Panc1 (cell line): ENCODE measurements at regions not wholly inside any gene's neighbourhood (a gene's known extent, or its start where the extent isn't known, plus 50 kb on each side); places are given as distances from the start of the nearest gene placed in this dataset.

Experiments
- ATAC-seq: fragments of 200-7000 bp; cut with Tn5 transposase; 2 replicates; pipeline ENCODE4 v1.9.1; 2020; ENCODE audit warnings: mild to moderate bottlenecking, moderate library complexity
- BruUV-seq: library from RNA; stranded (reverse); fragments of 400-500 nt; replicated peaks from 2 replicates; lab custom pipeline; 2021; lab: Mats Ljungman, UMichigan
- CTCF ChIA-PET: fragments of 300-600 bp; sonication (Branson Sonifier 250); formaldehyde crosslinking; loops from one replicate; lab custom pipeline; 2022; ENCODE audit warnings: antibody characterized with exemption; lab: Charles Lee
- POLR2A ChIA-PET: fragments of 300-600 bp; sonication (Branson Sonifier 250); formaldehyde crosslinking; loops from one replicate; lab custom pipeline; 2022; ENCODE audit warnings: antibody characterized with exemption; lab: Charles Lee
- DNase-seq: peaks from one replicate; pipeline ENCODE4 v3.0.0-alpha.2; 2010; ENCODE audit warnings: low read depth, low spot score
- H3K27ac ChIP-seq: 2 replicates; pipeline ENCODE4 v1.5.1; 2011; ENCODE audit warnings: mild to moderate bottlenecking, low read length, inconsistent platforms
- H3K27me3 ChIP-seq: fragments of 200-500 bp; sonication (Bioruptor generic); 2 replicates; pipeline ENCODE4 v1.6.0; 2014; ENCODE audit warnings: low read length, inconsistent platforms; ENCODE audit not compliant: control insufficient read depth, insufficient read depth
- H3K36me3 ChIP-seq: fragments of 200-500 bp; sonication (Bioruptor generic); 2 replicates; pipeline ENCODE4 v1.5.1; 2014; ENCODE audit warnings: inconsistent platforms, mild to moderate bottlenecking, low read length, moderate library complexity; ENCODE audit not compliant: control insufficient read depth, insufficient read depth
- H3K4me1 ChIP-seq: 2 replicates; pipeline ENCODE4 v1.5.1; 2011; ENCODE audit warnings: inconsistent platforms, mild to moderate bottlenecking, low read length, moderate library complexity; ENCODE audit not compliant: control insufficient read depth, insufficient read depth
- H3K4me3 ChIP-seq, 2 experiments: 2 replicates each; pipeline ENCODE4 v1.5.1; 2011 to 2012; ENCODE audit warnings: low read depth in 2 of 2, low read length in 2 of 2, mild to moderate bottlenecking in 2 of 2, inconsistent platforms in 1 of 2, moderate library complexity in 1 of 2
- H3K9me3 ChIP-seq: fragments of 200-500 bp; sonication (Bioruptor generic); 2 replicates; pipeline ENCODE4 v1.5.1; 2014; ENCODE audit warnings: low read depth, mild to moderate bottlenecking, inconsistent platforms, low read length, moderate library complexity; ENCODE audit not compliant: control insufficient read depth, insufficient read depth
- POLR2AphosphoS5 ChIP-seq: IDR thresholded peaks from 2 replicates; pipeline ENCODE4 v1.6.1; 2012; ENCODE audit warnings: mild to moderate bottlenecking, low read depth, low read length, moderate library complexity
- SIN3A ChIP-seq: IDR thresholded peaks from 2 replicates; pipeline ENCODE4 v1.6.1; 2012; ENCODE audit warnings: low read depth, mild to moderate bottlenecking, low read length, moderate library complexity, borderline replicate concordance; ENCODE audit not compliant: insufficient read depth
- TCF7L2 ChIP-seq: IDR thresholded peaks from 2 replicates; pipeline ENCODE4 v1.6.1; 2011; ENCODE audit warnings: mild to moderate bottlenecking, low read depth, low read length, inconsistent platforms
- in situ Hi-C: cut with HindIII; loops from 2 replicates; pipeline ENCODE4 v1.10.0; 2016; ENCODE audit warnings: low sequenced_read_pairs, low pct_unique_long_range_greater_than_20kb
- intact Hi-C: fragments of 100-400 bp; cut with micrococcal nuclease; formaldehyde crosslinking; loops from one replicate; pipeline ENCODE4 v1.10.0; 2022; ENCODE audit not compliant: unreplicated experiment
- TF ChIP-seq, protein P1 (sequence below): fragments of 450-650 bp; IDR thresholded peaks from 2 replicates; pipeline ENCODE4 v1.5.1; 2017; ENCODE audit warnings: mild to moderate bottlenecking
- TF ChIP-seq, protein P2 (sequence below), 2 experiments: IDR thresholded peaks; 2 replicates each; pipeline ENCODE4 v1.6.1; 2011 to 2012; ENCODE audit warnings: low read depth in 2 of 2, control low read depth in 1 of 2, low read length in 1 of 2, mild to moderate bottlenecking in 1 of 2, moderate library complexity in 1 of 2; ENCODE audit not compliant: insufficient read depth in 1 of 2

DNA sequence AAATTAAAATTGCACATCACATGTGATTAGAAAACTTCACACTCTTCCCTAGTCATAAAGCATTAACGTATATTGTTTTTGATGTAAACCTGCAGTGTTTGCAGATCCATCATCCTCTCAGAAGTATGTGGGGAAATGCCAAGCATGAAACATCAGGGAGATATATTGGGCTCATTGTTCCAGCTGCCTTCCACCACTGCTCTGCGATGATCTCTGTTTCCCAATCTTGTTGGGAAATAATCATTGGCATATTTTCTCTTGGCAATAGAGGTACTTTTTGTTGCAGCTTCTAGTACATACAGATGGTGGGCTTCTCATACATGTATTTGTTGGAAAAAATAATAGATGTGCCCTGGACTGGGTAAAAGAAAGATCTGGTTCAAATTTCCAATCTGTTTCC lies 466.3 kb upstream of the HS3ST1 start:
- DNase-seq (no peak), ATAC-seq (no peak)
- Histone ChIP-seq H3K4me1 (no peaks in the 10 kb centered on the region), H3K27me3 (no peaks in the 10 kb centered on the region), H3K4me3 (no peak overlapping the region), H3K27ac (no peak overlapping the region), H3K9me3 (no peaks in the 10 kb centered on the region), H3K36me3 (no peaks in the 10 kb centered on the region)
- in situ Hi-C loops, result no loop called here
- TF ChIP-seq POLR2AphosphoS5, result no peak
- no peak for TF ChIP-seq TCF7L2
- TF ChIP-seq, protein P1, sequence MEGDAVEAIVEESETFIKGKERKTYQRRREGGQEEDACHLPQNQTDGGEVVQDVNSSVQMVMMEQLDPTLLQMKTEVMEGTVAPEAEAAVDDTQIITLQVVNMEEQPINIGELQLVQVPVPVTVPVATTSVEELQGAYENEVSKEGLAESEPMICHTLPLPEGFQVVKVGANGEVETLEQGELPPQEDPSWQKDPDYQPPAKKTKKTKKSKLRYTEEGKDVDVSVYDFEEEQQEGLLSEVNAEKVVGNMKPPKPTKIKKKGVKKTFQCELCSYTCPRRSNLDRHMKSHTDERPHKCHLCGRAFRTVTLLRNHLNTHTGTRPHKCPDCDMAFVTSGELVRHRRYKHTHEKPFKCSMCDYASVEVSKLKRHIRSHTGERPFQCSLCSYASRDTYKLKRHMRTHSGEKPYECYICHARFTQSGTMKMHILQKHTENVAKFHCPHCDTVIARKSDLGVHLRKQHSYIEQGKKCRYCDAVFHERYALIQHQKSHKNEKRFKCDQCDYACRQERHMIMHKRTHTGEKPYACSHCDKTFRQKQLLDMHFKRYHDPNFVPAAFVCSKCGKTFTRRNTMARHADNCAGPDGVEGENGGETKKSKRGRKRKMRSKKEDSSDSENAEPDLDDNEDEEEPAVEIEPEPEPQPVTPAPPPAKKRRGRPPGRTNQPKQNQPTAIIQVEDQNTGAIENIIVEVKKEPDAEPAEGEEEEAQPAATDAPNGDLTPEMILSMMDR, result no peak
- TF ChIP-seq SIN3A, result no peak
- TF ChIP-seq, protein P2, sequence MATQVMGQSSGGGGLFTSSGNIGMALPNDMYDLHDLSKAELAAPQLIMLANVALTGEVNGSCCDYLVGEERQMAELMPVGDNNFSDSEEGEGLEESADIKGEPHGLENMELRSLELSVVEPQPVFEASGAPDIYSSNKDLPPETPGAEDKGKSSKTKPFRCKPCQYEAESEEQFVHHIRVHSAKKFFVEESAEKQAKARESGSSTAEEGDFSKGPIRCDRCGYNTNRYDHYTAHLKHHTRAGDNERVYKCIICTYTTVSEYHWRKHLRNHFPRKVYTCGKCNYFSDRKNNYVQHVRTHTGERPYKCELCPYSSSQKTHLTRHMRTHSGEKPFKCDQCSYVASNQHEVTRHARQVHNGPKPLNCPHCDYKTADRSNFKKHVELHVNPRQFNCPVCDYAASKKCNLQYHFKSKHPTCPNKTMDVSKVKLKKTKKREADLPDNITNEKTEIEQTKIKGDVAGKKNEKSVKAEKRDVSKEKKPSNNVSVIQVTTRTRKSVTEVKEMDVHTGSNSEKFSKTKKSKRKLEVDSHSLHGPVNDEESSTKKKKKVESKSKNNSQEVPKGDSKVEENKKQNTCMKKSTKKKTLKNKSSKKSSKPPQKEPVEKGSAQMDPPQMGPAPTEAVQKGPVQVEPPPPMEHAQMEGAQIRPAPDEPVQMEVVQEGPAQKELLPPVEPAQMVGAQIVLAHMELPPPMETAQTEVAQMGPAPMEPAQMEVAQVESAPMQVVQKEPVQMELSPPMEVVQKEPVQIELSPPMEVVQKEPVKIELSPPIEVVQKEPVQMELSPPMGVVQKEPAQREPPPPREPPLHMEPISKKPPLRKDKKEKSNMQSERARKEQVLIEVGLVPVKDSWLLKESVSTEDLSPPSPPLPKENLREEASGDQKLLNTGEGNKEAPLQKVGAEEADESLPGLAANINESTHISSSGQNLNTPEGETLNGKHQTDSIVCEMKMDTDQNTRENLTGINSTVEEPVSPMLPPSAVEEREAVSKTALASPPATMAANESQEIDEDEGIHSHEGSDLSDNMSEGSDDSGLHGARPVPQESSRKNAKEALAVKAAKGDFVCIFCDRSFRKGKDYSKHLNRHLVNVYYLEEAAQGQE (IDR thresholded peaks at IDR 0.05; ENCODE audit: insufficient read depth in 1 of 2, low read depth in 2 of 2, low read length in 1 of 2), result no peak
- no TSS peak for BruUV-seq
- ChIA-PET POLR2A (no interaction called here), CTCF (no interaction called here)
- intact Hi-C loops, result no loop called here

DNA sequence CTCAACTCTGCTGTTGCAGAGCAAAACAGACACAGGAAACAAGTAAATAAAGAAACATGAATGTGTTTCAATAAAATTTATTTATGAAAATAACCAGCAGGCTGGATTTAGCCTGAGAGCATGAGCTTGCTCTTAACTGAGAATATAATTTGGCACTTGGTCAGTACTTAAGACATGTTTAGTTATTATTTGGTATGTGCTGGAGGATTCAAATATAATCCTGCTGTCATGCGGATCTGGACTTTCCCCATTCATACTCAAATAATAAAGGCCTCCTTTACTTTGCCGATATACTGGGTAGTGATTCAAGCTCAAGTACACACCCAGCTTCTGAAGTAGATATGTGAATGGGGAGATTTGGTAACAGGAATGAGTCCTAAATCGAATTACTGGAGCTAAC lies 465.5 kb upstream of the HS3ST1 start:
- no peak overlapping the region for H3K4me3 ChIP-seq
- H3K27me3 ChIP-seq, result no peaks in the 10 kb centered on the region
- no peaks in the 10 kb centered on the region for H3K4me1 ChIP-seq
- no peaks in the 10 kb centered on the region for H3K9me3 ChIP-seq
- no TSS peak for BruUV-seq
- H3K27ac ChIP-seq, result no peak overlapping the region
- ChIA-PET POLR2A (no interaction called here), CTCF (no interaction called here)
- DNase-seq (no peak), ATAC-seq (no peak)
- intact Hi-C loops (no loop called here), in situ Hi-C loops (no loop called here)
- TF ChIP-seq SIN3A (no peak), TCF7L2 (no peak), POLR2AphosphoS5 (no peak)
- TF ChIP-seq, protein P1, result no peak
- TF ChIP-seq, protein P2 (IDR thresholded peaks at IDR 0.05; ENCODE audit: insufficient read depth in 1 of 2, low read depth in 2 of 2, low read length in 1 of 2), result no peak
- no peaks in the 10 kb centered on the region for H3K36me3 ChIP-seq
